GM10248 (cell line): ENCODE measurements at regions not wholly inside any gene's neighbourhood (a gene's known extent, or its start where the extent isn't known, plus 50 kb on each side); places are given as distances from the start of the nearest gene placed in this dataset.

Experiments used
- CTCF ChIA-PET: fragments of 300-600 bp; sonication (Branson Sonifier 250); formaldehyde crosslinking; extraction: SDS; loops from one replicate; lab custom pipeline; 2021; ENCODE audit warnings: antibody characterized with exemption; lab: Yijun Ruan, JAX
- POLR2A ChIA-PET: fragments of 350-650 bp; sonication (Branson Sonifier 250); formaldehyde crosslinking; extraction: SDS; loops from one replicate; lab custom pipeline; 2020; ENCODE audit warnings: antibody characterized with exemption; lab: Yijun Ruan, JAX
- DNase-seq: peaks from one replicate; pipeline ENCODE4 v3.0.0; 2012; ENCODE audit errors: extremely low spot score
- TF ChIP-seq, protein P1 (sequence below): IDR thresholded peaks from 2 replicates; pipeline ENCODE4 v1.5.1; 2012; ENCODE audit warnings: mild to moderate bottlenecking, low read depth; ENCODE audit errors: extremely low read depth, missing control alignments, control extremely low read depth

DNA sequence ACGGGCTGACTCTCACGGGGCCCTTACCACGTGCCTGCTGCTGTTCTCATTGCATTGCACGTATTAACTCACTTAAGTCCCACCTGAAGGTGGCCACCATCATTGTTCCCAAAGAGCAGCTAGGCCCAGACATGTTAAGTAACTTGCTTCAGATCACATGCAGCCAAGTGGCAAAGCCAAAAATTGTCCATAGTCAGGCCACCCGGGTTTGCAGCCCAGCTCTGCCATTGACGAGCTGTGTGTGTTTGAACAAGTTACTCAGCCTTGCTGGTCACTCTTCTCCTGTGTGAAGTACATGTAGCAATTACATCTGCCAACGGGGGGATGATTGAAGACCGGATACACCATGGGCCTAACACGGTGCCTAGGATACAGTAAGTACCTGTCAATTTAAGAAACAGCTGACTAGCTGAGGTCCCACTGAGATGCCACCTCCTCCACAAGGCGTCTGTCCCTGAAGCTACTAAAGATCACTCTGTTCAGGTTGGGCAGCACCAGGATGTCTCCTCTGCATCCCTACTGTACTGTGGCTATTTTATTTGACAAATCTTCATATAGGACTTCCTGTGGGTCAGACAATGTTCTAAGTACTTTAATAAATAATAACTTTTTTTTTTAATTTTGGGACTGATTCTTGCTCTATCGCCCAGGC is 154.2 kb upstream of the MYCN start:
- CTCF ChIA-PET = no interaction called here
- POLR2A ChIA-PET = no interaction called here
- TF ChIP-seq, protein P1, sequence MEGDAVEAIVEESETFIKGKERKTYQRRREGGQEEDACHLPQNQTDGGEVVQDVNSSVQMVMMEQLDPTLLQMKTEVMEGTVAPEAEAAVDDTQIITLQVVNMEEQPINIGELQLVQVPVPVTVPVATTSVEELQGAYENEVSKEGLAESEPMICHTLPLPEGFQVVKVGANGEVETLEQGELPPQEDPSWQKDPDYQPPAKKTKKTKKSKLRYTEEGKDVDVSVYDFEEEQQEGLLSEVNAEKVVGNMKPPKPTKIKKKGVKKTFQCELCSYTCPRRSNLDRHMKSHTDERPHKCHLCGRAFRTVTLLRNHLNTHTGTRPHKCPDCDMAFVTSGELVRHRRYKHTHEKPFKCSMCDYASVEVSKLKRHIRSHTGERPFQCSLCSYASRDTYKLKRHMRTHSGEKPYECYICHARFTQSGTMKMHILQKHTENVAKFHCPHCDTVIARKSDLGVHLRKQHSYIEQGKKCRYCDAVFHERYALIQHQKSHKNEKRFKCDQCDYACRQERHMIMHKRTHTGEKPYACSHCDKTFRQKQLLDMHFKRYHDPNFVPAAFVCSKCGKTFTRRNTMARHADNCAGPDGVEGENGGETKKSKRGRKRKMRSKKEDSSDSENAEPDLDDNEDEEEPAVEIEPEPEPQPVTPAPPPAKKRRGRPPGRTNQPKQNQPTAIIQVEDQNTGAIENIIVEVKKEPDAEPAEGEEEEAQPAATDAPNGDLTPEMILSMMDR = no peak
- no peak for DNase-seq

DNA sequence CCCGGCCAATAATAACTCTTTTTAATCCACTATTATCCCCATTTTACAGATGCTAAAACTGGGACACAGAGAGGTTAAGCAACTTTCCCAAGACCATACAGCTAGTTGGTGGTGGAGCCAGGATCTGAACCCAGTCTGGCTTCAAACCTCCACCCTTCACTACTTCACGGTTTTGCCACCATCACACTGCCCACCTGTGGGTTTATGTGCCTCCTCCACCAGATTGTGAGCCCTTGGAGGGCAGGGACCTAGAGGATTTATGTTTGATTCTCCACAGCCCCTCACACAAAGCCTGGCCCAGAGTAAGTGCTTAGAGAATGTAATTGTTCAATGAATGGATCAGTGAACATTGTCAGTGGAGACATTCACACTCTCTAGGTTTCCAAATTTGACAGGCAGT is 153.4 kb upstream of the MYCN start:
- CTCF ChIA-PET = no interaction called here
- TF ChIP-seq, protein P1 = no peak
- POLR2A ChIA-PET = no interaction called here
- no peak for DNase-seq

DNA sequence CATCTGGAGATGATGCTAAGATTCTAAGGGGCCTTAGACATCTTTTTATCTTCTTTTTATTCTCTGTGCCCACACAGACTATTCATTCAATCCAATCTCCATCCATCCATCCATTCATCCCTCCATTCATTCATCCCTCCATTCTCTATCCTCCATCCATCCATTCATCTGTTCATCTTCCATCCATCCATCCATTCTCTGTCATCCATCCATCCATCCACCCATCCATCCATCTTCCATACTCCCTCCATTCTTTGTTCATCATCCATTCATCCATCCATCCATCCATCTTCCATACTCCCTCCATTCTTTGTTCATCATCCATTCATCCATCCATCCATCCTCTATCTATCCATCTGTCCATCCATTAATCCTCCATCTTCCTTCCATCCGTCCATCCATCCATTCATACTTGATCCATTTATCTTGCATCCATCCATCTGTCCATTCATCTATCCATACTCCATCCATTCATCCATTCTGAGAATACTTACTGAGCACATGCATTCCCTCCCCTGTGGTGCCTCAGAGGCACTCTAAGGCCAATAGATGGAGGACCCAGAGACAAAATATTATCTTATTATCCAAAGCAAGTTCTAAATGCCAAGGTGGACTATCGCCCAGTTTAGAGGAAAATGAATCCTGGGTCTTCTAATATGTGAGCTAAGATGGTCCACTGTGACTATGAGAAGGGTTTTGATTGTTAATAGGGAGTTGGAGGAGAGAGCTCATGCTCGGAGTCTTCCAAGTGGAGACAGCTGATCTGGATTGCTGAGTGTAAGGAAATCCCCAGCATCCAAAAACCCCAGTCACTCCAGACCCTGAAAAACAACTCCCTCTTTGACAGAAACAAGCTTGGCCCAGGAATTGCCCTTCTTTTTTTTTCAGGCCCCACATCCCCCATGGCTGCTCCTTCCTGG is 152.6 kb upstream of the MYCN start:
- no peak for DNase-seq
- ChIA-PET POLR2A (no interaction called here), CTCF (interaction anchor here (0.8 kb wide), 1 partner anchor 9 kb away, joined by 3 read pairs; no protein-coding TSS in a partner anchor)
- TF ChIP-seq, protein P1 = no peak

DNA sequence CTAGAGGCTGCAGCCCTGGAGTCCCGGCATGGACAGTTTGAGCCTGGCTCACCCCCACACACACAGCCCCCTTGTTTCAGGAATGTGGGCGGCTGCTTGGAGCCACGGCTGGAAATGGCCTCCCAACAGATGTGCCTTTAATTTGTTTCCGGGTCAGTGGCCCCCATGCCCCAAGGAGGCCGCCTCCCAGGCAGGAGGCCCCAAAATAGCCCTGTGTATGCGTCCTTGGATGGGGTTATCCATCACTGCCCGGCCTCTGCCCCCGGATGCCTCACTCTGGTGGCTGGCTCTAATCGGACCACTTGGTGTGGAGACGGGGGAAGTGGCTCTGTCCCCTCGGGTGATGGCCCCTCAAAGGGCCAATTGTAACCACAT is 151.9 kb upstream of the MYCN start:
- TF ChIP-seq, protein P1 = no peak
- ChIA-PET CTCF (interaction anchor here (0.8 kb wide), 1 partner anchor 10 kb away, joined by 3 read pairs; no protein-coding TSS in a partner anchor), POLR2A (no interaction called here)
- no peak for DNase-seq

DNA sequence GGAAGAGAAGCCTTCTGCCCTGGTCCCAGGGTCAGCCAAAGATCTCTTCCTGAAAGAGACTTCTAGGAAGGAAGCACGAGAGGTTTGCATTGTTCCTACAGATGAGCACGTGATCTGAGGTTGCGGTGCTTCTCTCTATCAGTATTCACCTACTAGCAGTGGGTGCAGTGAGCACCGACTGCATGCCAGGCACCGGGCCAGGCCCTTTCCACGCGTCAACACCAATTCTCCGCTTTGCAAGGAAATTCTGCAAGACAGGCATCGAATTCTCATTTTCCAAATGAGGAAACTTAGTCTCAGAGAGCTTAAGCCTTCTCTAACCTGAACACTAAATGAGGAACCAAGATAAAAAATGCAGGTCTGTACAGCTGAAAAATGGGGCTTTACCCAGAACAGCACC is 151.5 kb upstream of the MYCN start:
- ChIA-PET CTCF (no interaction called here), POLR2A (no interaction called here)
- DNase-seq = no peak
- TF ChIP-seq, protein P1 = no peak

DNA sequence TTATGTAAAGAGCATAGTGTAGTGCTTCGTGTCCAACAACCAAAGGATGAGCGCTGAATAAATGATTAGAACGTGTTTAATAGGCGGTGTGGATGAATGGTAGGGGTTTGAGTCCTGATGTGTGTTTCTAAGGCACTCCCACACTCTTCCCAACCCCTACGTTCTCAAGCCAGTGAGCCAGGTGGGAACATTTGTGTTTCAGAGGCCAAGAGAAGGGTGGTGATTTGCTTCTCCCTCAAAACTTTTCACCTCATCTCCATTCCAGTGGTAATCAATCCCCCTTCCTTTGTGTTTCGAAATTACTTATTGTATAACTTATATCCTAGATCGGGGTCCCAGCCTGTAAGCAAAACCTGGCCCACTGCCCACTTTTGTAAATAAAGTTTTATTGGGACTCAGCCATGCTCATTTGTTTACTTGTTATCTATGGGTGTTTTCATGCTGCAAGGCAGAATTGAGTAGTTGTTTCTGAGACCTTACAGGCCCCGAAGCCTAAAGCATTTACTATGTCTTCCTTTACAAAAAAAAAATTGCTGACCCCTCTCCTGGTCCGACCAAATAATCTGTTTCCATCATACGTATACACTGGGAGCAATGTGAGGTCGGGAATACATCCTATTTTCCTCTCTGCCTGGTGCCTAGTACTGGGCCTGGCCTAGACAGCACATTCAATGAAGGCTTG is 150.8 kb upstream of the MYCN start:
- ChIA-PET POLR2A (no interaction called here), CTCF (no interaction called here)
- TF ChIP-seq, protein P1 = no peak
- DNase-seq = no peak
